NOMO-1 treated with DMSO at 0.1 percent for 48 hours (cell line): ENCODE measurements at regions not wholly inside any gene's neighbourhood (a gene's known extent, or its start where the extent isn't known, plus 50 kb on each side); places are given as distances from the start of the nearest gene placed in this dataset.

Source experiments
- DNase-seq: peaks from one replicate; lab custom pipeline; 2025; ENCODE audit not compliant: unreplicated experiment; lab: John Stamatoyannopoulos, UW

DNA sequence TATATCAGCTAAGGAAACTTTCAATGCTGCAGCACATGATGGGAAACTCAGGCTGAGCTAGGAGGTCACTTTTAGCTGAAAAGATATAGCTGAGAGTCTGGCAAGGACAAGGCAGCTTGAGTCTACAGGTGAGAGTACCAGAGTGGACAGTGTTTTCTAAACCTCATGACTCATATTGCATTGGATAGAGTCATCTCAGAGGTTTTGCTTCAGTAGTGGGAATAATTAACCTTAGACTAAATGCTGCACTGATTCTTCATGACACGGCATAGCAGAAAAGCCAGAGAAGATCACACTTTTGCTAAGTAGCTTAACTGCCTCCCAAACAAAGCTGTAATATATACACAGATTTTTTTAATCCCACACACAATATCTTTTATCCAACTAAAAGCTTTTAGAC lies 865.0 kb upstream of the CDH2 start:
- DNase-seq: no peak

- DNase-seq: no peak
Observed at GRCh38 chr18:29034113-29034856, 857.4 kb upstream of the CDH2 start.

GRCh38 chr18:29028560-29028959 lies 851.6 kb upstream of the CDH2 start:
- DNase-seq: no peak

DNA sequence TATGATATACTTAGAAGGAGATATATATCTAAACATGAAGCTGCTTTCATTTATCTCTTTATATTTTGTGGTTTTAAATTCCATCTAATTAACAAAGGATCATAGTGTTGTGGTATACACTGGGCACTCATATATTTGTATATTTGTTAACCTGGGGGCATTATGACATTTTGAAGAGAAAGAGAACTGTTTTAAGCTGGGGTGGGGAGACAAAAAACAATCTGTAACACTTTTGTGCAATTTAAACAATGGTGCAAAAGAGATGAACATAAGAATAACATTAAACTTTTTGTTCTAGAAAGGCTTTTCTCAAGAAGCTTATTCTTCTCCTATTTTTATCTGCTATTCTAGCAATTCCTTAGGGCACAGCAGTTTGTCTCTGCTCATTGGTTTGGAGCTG lies 842.0 kb upstream of the CDH2 start:
- DNase-seq: no peak

DNA sequence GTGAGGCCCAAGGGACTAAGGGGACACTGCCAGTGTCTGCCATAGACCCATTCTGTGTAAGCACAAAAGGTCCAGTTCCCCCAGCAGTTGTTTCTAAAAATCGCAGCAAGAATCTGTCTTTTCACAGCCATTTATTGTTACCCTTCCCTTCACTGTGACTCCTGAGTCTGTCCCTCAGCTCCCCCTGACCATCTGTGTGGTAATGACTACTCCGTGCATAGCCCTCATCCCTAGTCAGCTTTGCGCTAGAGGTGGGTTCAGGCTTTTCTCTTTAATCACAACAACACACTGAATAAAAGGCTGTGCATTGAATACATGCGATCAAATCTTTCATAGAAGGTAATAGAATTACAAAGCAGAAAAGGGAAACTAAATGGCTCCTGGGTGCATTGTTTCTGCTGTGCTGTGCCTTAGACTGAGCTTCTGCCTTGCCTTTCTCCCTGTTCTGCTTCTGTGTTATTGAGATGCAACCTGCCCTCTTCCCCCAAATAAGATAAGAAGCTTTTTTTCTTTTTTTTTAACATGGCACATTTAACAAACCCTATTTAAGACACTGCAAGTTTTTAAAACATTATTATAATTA lies 836.0 kb upstream of the CDH2 start:
- no peak for DNase-seq

GRCh38 chr18:29012364-29012763 lies 835.4 kb upstream of the CDH2 start:
- no peak for DNase-seq

DNA sequence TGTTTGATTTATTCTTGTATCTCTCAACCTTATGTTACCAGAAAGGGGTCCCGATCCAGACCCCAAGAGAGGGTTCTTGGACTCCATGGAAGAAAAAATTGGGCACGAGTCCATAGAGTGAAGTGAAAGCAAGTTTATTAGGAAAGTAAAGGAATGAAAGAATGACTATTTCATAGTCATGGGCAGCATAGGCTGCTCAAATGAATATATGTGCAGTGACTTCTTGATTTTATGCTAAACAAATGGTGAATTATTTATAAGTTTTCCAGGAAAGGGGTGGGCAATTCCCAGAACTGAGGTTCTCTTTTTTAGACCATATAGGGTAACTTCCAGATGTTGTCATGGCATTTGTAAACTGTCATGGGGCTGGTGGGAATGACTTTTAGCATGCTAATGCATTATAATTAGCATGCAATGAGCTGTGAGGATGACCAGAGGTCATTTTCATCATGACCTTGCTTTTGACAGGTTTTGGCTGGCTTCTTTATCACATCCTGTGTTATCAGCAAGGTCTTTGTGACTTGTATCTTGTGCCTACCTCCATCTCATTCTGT lies 832.4 kb upstream of the CDH2 start:
- no peak for DNase-seq

- DNase-seq: no peak
Observed at GRCh38 chr18:29008809-29009208, 831.9 kb upstream of the CDH2 start.

DNA sequence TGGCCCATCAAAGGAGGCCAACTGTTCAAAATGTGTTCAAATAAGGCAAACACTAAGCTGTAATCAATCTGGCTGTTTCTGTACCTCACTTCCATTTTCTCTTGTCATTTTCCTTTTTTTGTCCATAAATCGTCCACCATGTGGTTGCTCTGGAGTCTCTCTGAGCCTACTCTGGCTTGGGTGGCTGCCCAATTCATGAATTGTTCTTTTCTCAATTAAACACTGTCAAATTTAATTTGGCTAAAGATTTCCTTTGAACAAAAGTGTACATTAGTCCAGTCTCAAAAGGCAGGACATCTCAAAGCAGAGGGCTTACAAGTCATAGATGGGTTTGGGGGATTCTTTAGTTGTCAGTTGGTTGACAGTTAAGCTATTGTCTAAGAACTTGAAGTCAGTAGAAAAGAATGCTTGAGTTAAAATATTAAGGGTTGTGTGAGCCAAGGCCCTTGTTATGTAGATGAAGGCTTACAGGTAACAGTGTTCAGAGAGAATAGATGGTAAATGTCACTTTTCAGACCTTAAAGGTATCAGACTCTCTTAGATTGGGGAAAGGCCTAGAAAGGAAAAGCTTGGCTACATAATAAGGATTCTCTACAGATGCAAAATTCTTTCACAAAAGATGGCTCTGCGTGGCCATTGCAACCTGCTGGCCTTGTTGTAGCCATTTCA lies 831.2 kb upstream of the CDH2 start:
- DNase-seq: no peak

- DNase-seq: no peak
Observed at GRCh38 chr18:29004921-29005320, 828.0 kb upstream of the CDH2 start.

DNA sequence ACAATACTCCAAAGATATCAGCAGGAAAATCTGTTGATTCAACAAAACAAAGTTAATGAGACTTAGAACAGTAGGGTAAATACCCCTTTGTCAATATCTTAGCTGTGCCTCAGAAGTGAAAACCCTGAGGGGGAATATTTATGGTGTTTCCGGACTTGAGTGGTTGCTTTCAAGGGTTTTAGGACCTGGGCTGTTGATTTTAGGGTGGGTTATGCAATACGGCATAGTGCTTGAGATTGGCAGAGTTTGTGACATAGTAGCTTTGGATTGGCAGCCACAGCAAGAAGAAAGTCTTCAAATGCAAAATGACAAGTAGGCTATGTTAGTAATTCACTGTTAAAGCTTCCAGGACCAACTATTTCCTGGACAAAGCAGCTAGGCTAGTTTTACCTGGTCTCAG lies 826.3 kb upstream of the CDH2 start:
- no peak for DNase-seq

DNA sequence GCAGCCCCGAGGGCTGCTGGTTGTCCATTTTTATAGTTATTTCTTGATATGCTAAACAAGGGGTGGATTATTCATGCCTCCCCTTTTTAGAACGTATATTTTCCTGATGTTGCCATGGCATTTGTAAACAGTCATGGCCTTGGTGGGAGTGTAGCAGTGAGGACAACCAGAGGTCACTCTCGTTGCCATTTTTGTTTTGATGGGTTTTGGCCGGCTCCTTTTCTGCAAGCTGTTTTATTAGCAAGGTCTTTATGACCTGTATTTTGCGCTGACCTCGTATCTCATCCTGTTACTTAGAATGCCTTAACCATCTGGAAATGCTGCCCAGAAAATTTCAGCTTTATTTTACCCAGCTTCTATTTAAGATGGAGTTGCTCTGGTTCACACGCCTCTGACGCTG lies 825.8 kb upstream of the CDH2 start:
- no peak for DNase-seq

- no peak for DNase-seq
Observed at GRCh38 chr18:28999726-29000125, 822.8 kb upstream of the CDH2 start.

DNA sequence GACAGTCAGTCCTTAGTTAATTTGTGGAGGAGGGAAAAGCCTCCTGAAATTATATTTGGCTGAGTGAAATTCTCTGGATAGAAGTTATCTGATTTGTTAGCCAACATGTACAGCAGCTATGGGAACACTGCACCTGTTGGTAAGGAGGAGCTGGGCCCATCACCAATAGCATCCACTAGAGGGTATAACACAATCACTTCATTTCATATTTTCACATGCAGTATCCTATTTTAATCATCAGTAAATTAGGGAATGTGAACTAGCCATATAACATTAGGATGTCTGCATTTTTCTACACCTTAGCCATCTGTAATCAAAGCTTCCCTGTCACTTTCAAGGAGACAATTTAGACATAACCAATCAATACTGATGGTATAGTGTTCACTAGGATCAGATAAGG lies 818.4 kb upstream of the CDH2 start:
- DNase-seq: no peak

DNA sequence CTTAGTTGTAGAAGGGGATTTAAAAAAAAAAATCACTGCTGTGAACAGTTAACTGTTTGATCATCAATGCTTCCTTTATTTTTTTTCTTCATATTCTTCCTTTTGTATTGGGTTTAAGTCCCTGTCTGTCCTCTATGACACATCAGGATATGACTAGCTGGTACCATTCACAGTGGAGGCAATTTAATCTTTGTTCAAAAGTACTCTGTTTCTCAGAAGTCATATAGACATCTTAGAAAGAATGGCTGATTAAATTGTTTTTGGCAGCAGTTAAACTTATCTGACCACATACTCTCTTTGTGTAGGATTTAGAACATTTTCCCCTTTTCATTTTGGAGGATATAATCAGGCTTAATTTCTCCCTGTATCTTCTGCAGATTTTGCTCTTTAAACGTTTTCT lies 807.8 kb upstream of the CDH2 start:
- DNase-seq: no peak

- no peak for DNase-seq
Observed at GRCh38 chr18:28974504-28974903, 797.6 kb upstream of the CDH2 start.

DNA sequence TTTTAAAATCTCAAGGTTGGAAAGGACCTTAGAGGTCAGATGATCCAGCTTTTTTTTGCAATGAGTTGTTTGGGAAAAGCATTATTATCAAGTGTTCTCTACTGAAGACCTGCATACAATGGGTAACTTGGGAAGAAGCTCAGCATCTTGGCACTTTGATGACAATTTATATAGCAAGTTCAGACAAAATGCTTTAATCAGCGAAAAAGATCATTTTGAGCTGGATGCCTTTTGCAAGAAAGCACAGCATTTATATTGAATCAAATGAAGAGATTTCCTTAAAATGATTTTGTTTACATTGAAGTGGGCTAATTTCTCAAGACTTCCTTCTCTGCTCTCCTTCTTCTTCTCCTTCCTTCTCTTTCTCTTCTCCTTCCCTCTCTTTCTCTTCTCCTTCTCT lies 796.4 kb upstream of the CDH2 start:
- no peak for DNase-seq

- no peak for DNase-seq
Observed at GRCh38 chr18:28972333-28972907, 795.5 kb upstream of the CDH2 start.

GRCh38 chr18:28963481-28963880 lies 786.6 kb upstream of the CDH2 start:
- DNase-seq: no peak

DNA sequence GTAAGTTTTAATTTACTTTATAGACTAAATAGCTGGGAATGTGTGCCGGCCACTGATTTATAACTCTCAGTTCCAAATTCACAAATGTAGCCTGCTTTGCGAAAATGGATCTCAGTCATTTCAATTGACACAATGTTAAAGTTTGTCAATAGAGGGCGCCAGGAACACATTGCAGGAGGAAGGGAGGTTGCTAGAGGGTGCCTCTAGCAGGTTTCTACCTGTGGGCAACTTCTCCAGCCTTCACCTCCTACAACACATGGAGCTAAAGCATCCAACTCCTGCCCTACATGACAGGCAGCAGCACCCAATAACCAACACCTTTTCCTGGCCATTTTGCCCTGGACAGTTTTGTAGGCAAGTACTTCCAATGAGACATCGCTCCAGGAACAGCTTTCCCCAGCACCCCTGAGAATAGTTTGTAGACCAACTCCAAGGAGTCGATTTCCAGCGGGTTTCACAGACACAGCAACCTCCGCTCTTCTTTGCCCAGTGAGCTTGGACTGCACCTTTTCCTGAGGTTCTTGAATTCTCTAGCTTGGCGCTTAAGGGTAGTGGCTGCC lies 784.8 kb upstream of the CDH2 start:
- peak; percentile 19 for DNase-seq

- no peak for DNase-seq
Observed at GRCh38 chr18:28960146-28960545, 783.2 kb upstream of the CDH2 start.

GRCh38 chr18:28952339-28952738 lies 775.4 kb upstream of the CDH2 start:
- DNase-seq: no peak
